ENCODE measurements at regions not wholly inside any gene's neighbourhood (a gene's known extent, or its start where the extent isn't known, plus 50 kb on each side); places are given as distances from the start of the nearest gene placed in this dataset.

GRCh38 chr2:144162652-144163051 lies 357.3 kb downstream of the ZEB2 start:
- TF ChIP-seq, protein P1, sequence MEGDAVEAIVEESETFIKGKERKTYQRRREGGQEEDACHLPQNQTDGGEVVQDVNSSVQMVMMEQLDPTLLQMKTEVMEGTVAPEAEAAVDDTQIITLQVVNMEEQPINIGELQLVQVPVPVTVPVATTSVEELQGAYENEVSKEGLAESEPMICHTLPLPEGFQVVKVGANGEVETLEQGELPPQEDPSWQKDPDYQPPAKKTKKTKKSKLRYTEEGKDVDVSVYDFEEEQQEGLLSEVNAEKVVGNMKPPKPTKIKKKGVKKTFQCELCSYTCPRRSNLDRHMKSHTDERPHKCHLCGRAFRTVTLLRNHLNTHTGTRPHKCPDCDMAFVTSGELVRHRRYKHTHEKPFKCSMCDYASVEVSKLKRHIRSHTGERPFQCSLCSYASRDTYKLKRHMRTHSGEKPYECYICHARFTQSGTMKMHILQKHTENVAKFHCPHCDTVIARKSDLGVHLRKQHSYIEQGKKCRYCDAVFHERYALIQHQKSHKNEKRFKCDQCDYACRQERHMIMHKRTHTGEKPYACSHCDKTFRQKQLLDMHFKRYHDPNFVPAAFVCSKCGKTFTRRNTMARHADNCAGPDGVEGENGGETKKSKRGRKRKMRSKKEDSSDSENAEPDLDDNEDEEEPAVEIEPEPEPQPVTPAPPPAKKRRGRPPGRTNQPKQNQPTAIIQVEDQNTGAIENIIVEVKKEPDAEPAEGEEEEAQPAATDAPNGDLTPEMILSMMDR (IDR thresholded peaks at IDR 0.05; ENCODE audit: borderline replicate concordance) = peak; percentile 65
- no peaks in the 10 kb centered on the region for H3K9me3 ChIP-seq (replicated peaks)

DNA sequence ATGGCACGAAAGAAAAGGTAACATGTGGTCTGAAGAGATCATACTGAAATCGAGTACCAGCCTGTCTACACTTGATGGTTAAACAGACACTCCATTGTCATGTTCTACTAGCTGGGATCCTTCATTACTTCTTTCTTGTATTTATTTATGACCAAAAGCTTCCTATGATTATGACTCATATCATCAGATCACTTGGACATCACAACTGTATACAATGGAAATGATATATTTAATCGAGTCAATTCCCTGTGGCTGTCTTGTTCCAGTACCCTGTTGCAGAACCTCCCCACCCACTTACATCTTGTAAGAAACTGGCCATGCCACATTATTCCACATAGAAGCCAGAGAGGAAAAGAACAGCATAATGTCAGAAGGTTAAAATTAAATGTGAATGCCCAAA lies 358.9 kb downstream of the ZEB2 start:
- no peaks in the 10 kb centered on the region for H3K9me3 ChIP-seq (replicated peaks)
- H3K27me3 ChIP-seq (ENCODE audit: low read depth) = no peaks in the 10 kb centered on the region
- H3K4me3 ChIP-seq = no peak overlapping the region
- no peak for DNase-seq
- H3K27ac ChIP-seq (replicated peaks) = no peak overlapping the region
- TF ChIP-seq, protein P1 (IDR thresholded peaks at IDR 0.05; ENCODE audit: borderline replicate concordance) = no peak
- peaks cover 7% of the 10 kb centered on the region for H3K4me1 ChIP-seq
- no peaks in the 10 kb centered on the region for H3K36me3 ChIP-seq
- intact Hi-C loops (cut with micrococcal nuclease) = no loop called here

More at GRCh38 chr2:144162652-144163051, 357.3 kb downstream of the ZEB2 start:
- intact Hi-C loops (cut with micrococcal nuclease) = no loop called here
- no peaks in the 10 kb centered on the region for H3K4me1 ChIP-seq
- no peaks in the 10 kb centered on the region for H3K36me3 ChIP-seq
- H3K27me3 ChIP-seq (ENCODE audit: low read depth) = no peaks in the 10 kb centered on the region
- no peak overlapping the region for H3K4me3 ChIP-seq
- DNase-seq = no peak
- H3K27ac ChIP-seq (replicated peaks) = no peak overlapping the region

- Histone ChIP-seq H3K36me3 (no peaks in the 10 kb centered on the region), H3K4me1 (peaks cover 9% of the 10 kb centered on the region), H3K27ac (replicated peaks) (no peak overlapping the region), H3K9me3 (replicated peaks) (no peaks in the 10 kb centered on the region), H3K4me3 (no peak overlapping the region), H3K27me3 (ENCODE audit: low read depth) (no peaks in the 10 kb centered on the region)
- intact Hi-C loops (cut with micrococcal nuclease) = no loop called here
- TF ChIP-seq, protein P1 (IDR thresholded peaks at IDR 0.05; ENCODE audit: borderline replicate concordance) = no peak
- DNase-seq = no peak
Observed at GRCh38 chr2:144159240-144159639, 360.7 kb downstream of the ZEB2 start.

DNA sequence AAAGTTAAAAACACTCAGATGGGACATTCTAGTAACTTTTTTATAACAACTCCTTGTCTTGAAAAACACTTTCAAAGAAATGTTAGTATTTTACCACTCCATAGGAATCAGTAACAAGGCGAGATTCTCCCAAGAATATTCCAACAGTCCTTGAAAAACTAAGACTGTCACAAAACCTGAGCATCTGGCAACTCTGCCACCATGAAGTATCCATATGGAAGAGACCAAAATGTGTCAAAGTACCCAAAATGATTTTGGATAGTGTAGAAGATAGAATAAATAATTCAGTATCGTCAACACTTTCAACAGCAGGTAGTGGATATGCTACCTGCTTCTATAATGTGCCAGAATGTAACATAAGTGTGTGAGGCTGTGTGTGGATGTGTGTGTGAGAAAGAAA lies 361.8 kb downstream of the ZEB2 start:
- H3K27ac ChIP-seq (replicated peaks) = no peak overlapping the region
- peaks cover 11% of the 10 kb centered on the region for H3K4me1 ChIP-seq
- H3K36me3 ChIP-seq = no peaks in the 10 kb centered on the region
- H3K4me3 ChIP-seq = no peak overlapping the region
- H3K27me3 ChIP-seq (ENCODE audit: low read depth) = no peaks in the 10 kb centered on the region
- DNase-seq = no peak
- TF ChIP-seq, protein P1 (IDR thresholded peaks at IDR 0.05; ENCODE audit: borderline replicate concordance) = no peak
- H3K9me3 ChIP-seq (replicated peaks) = no peaks in the 10 kb centered on the region
- intact Hi-C loops (cut with micrococcal nuclease) = no loop called here

- Histone ChIP-seq H3K4me3 (no peak overlapping the region), H3K27me3 (ENCODE audit: low read depth) (no peaks in the 10 kb centered on the region), H3K27ac (replicated peaks) (no peak overlapping the region), H3K9me3 (replicated peaks) (no peaks in the 10 kb centered on the region), H3K4me1 (peaks cover 15% of the 10 kb centered on the region), H3K36me3 (no peaks in the 10 kb centered on the region)
- intact Hi-C loops (cut with micrococcal nuclease) = no loop called here
- TF ChIP-seq, protein P1 (IDR thresholded peaks at IDR 0.05; ENCODE audit: borderline replicate concordance) = no peak
- DNase-seq = no peak
Observed at GRCh38 chr2:144156736-144157640, 362.9 kb downstream of the ZEB2 start.
